DND-41 (cell line): ENCODE measurements at regions not wholly inside any gene's neighbourhood (a gene's known extent, or its start where the extent isn't known, plus 50 kb on each side); places are given as distances from the start of the nearest gene placed in this dataset.

Experiments
- EZH2 ChIP-seq: IDR thresholded peaks from 3 replicates; pipeline ENCODE4 v1.6.1; 2012; ENCODE audit warnings: borderline replicate concordance, low read depth, mild to moderate bottlenecking, moderate library complexity, low read length, inconsistent platforms; ENCODE audit not compliant: severe bottlenecking
- TF ChIP-seq, protein P1 (sequence below): IDR thresholded peaks from 2 replicates; pipeline ENCODE4 v1.5.1; 2012; ENCODE audit warnings: borderline replicate concordance, low read length, moderate library complexity, mild to moderate bottlenecking; ENCODE audit not compliant: poor library complexity, severe bottlenecking; ENCODE audit errors: extremely low read depth

DNA sequence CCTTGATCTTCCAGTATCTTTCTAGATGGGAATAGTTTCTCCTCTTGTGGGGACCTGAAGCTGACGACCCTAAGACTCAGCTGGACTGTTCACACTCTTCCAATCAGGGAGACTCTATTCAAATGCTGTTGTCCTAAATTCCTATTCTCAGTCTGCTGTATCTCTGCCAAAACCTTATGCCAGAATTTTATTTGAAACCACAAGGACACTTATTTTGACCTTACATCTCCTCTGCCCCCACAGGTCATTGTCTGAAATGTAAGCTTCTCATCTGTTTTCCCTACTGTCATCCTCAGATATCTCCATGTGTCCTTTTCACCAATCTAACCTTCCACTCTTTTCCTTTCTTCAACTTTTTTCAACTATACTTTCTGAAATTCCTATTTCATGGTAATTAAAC is 289.5 kb upstream of the SGK1 start:
- TF ChIP-seq, protein P1, sequence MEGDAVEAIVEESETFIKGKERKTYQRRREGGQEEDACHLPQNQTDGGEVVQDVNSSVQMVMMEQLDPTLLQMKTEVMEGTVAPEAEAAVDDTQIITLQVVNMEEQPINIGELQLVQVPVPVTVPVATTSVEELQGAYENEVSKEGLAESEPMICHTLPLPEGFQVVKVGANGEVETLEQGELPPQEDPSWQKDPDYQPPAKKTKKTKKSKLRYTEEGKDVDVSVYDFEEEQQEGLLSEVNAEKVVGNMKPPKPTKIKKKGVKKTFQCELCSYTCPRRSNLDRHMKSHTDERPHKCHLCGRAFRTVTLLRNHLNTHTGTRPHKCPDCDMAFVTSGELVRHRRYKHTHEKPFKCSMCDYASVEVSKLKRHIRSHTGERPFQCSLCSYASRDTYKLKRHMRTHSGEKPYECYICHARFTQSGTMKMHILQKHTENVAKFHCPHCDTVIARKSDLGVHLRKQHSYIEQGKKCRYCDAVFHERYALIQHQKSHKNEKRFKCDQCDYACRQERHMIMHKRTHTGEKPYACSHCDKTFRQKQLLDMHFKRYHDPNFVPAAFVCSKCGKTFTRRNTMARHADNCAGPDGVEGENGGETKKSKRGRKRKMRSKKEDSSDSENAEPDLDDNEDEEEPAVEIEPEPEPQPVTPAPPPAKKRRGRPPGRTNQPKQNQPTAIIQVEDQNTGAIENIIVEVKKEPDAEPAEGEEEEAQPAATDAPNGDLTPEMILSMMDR = no peak
- TF ChIP-seq EZH2 = no peak
